Suppressor macrophage treated with lipopolysaccharide for 4 hours (primary cell): ENCODE measurements at regions not wholly inside any gene's neighbourhood (a gene's known extent, or its start where the extent isn't known, plus 50 kb on each side); places are given as distances from the start of the nearest gene placed in this dataset.
"Not testable (repeated sequence)": the region's sequence is repeated elsewhere in the genome, so short reads cannot be mapped to it uniquely, and the experiment has no call there.

Experiments used
- DNase-seq: peaks from one replicate; pipeline ENCODE4 v3.0.0-alpha.2; 2020

DNA sequence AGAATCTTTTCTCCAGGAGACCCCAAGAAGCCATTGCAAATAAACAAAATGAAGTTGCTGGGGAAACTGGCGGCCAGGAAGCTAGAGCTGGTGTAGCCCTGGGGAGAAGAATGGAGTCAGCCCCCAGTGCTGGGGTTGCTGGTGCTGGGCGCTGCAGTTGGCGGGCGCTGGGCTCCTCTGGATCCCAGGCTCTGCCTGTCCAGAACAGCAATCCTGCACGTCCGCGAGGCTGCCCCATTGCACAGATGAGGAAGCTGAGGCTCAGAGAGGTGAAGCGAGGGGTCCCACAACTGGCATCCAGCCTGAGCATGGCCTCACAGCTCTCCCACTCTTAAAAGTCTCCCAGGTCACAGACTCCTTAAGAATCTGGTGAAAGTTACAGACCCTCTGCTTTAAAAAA, 161.1 kb downstream of the OR4M2 start:
- no peak for DNase-seq

DNA sequence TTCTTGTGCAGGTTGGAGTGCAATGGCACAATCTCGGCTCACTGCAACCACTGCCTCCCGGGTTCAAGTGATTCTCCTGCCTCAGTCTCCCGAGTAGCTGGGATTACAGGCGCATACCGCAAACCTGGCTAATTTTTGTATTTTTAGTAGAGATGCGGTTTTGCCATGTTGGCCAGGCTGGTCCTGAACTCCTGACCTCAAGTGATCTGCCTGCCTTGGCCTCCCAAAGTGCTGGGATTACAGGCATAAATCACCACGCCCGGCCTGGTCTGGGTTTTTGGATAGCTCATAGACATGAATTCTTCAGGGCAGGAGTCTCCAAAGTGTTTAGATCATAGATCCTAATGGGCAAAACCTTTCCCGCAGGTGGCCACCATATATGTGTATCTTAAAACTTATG, 162.0 kb downstream of the OR4M2 start:
- not testable (repeated sequence) for DNase-seq

DNA sequence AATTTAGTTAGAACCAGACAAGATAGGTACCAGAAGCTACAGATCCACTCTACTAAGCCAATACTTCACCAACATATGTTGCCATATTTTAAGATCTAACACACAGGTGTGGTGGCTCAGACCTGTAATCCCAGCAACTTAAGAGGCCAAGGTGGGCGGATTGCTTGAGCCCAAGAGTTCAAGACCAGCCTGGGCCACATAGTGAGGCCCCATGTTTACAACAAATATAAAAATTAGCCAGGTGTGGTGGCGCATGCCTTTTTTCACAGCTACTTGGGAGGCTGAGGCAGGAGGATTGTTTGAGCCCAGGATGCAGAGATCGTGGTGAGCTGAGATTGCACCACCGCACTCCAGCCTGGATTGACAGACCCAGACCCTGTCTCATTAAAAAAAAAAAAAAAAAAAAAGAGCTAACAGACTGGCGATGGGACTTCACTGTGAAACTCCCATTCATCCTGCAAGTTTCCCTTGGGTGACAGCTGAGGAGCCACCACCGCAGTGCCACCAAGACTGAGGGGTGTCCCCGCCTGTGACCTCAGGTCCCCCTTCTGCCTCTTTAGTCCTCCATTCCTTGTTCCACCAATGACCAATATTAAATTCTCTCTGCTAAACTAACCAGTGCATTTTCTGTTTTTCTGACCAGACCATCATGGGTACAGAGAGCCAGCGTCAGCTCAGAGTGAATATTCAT, 163.3 kb downstream of the OR4M2 start:
- no peak for DNase-seq

DNA sequence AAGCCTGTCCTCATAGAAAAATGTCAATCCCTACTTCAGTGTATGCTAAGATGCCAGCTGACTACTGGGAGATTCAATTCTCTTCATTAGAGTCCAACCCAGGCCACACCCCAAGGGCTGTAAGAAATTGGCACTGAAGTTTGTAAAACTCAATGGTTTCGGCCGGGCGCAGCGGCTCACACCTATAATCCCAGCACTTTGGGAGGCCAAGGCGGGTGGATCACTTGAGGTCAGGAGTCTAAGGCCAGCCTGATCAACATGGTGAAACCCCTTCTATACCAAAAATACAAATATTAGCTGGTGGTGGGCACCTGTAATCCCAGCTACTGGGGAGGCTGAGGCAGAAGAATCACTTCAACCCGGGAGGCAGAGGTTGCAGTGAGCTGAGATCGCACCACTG, 169.2 kb downstream of the OR4M2 start:
- not testable (repeated sequence) for DNase-seq

DNA sequence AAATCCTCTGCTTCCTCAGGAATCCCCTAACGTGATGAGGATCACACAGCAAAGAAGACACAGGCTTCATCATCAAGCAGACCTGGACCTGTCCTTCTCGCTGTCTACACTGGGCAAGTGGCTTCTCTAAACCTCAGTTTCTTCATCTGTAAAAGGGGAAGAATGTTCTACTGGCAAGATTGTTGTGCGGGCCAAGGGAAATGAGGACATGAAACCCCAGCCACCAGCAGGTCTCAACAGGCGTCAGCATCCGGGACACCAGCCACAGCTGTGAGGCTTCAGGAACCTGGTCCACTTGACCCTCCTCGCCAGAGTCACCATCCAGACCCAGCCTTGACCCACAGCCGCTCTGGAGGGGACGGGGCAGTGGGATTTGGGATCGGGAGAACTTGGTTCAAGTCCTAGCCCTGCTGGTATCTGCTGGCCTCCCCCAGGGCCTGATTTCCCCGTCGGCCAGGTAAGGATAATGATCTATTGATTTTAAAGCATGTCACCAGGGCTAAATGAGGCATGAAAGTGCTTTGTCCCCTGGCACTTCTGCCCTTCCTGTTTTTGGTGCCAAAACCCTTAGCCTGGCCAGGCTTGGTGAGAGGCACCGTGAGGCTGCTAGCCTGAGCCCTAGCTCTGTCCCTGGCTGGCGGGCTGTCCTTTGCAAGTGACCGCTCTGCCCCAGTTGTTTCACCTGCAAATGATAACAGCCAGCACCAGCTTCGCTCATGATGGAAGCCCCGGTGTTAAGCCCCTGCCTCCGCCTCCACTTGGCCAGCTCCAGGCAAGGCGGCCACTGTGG, 170.4 kb downstream of the OR4M2 start:
- DNase-seq: not testable (repeated sequence)

DNA sequence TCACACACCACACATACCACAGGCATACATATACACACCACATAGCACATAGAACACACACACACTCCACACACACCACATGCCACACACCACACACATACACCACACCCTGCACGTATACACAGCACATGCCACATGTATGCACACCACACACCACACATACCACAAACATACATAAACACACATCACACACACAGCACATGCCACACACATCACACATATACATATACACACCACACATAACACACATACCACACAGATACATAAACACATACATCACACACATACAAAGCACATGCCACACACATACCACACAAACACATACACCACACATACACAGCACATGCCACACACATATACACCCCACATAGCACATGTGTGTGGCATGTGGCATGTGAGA, 171.1 kb downstream of the OR4M2 start:
- no peak for DNase-seq

DNA sequence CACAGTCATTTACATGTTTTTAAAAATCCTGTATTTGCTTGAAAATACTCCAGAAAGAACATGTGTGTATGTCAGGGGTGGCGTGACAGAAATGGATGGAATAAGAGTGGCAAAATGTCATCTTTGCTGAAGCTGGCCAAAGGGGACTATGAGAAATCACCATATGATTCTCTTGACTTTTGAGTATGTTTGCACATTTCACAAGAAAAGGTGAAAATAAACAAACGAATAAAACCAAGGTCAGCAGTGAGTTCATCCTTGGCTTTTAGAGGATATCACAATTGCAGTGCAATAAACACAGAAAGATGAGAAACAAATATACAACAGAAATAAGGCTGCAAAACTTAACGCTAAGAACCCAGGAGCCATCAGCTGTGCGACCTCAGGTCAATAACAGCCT, 171.7 kb downstream of the OR4M2 start:
- DNase-seq: not testable (repeated sequence)

DNA sequence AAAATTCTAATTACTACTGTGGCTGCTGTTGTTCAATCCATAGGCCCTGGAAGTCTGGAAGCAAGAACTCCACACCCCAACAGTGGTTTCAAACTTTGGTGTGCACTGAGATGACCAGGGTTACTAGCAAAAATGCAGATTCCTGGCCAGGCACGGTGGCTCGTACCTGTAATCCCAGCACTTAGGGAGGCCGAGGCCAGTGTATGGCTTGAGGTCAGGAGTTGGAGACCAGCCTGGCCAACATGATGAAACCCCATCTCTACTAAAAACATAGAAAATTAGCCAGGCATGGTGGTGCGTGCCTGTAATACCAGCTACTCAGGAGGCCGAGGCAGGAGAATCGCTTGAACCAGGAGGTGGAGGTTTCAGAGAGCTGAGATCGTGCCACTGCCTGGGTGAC, 172.2 kb downstream of the OR4M2 start:
- not testable (repeated sequence) for DNase-seq

DNA sequence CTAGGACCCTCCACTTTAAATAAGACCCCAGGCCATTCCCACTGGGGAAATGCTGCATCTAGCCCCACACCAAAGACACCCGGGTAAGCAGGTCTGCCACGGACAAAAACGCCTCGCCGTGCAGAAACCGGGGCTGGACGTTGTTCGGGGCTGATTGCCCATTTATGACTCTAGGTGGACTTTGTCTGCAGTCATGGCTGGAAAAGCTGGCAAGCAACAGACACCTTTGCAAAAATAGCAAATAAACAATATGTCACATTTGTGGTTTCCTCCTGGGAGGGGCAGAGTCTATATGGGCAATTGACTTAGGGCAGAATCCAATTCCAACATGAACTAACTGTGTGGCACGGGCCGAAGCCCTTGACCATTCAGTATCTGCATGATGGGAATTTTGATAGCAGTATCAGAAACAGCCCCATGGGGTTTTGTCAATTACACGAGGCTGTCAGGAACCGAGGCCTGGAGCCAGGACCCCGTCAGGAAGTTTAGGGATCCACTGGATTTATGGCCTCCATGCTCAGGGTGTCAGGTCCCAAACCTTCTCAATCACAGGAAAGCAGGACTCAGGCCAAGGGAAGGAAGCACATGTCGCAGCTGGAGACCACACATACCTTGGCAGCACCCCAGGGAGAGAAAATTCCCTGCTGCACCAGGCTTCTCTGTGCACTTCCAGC, 172.8 kb downstream of the OR4M2 start:
- DNase-seq: not testable (repeated sequence)

DNA sequence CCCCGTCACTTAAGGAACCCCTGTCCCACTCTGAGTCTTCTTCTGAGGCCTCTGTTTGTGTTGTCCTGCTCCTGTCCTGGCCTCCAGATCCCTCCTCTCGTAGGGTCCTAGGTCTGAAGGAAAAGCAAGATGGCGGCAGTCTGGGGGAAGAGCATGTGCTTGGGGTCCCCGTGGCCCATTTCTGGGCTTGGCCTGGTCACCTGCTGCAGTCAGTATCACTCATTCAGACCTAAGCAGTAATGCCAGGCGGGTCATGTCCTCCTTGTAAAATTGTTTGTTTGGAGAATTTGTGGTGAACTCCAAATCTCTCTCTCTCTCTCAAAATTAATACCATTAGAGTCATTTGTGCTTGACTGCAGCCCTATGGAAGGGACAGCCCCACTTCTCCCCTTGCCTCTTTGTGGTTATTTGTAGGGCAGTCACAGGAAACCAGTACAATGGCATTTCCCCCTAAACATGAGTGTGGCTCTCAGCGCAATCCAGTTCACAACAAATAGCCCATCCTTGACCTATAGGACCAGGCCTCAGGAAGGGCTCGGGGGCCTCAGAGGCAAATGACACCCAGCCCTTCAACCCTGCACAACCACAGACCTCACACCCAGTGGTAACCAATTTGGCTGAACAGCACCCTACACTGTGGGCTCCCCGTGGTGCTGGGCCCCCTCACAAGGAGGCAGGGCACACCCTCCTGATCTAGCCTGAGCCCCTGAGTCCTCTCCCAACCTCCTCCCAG, 173.5 kb downstream of the OR4M2 start:
- peak; percentile 38 for DNase-seq

DNA sequence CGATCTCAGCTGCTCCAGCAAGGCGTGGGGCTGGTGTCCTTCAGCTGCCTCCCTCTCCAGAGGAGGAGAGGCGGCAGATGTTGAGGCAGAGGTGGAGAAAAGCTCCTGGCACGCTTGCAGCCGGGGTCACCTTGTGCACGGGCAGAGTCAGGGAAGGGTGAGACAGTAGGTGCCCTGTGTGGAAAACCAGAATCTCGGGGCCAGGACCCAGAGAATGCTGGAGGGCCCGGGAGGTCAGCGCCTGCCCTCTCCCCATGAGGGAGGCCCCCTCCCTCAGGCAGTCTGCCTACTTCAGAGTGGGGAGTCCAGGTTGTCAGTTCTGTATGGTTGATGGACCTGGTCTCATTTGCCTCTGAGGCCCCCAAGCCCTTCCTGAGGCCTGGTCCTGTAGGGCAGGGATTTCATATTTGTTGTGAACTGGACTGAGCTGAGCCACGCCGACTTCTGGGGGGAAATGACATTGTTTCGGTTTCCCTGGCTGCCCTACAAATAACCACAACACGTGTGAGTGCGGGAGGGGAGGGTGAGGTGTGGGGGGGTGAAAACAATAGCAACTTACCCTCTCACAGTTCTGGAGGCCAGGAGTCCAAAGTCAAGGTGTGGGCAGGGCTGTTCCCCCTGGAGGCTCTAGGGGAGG, 174.2 kb downstream of the OR4M2 start:
- peak; percentile 18 for DNase-seq

DNA sequence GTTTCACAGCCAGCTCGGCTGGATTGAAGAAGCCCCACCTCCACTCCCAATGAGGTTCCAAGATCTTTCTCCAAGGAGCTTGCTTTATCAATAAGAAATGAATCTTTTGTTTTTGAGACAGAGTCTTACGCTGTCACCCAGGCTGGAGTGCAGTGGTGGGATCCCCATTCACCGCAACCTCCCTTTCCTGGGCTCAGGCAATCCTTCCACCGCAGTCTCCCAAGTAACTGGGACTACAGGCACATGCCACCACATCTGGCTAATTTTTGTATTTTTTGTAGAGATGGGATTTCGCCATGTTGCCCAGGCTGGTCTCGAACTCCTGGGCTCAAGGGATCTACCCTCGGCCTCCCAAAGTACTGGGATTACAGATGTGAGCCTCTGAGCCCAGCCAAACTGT, 175.3 kb downstream of the OR4M2 start:
- not testable (repeated sequence) for DNase-seq

DNA sequence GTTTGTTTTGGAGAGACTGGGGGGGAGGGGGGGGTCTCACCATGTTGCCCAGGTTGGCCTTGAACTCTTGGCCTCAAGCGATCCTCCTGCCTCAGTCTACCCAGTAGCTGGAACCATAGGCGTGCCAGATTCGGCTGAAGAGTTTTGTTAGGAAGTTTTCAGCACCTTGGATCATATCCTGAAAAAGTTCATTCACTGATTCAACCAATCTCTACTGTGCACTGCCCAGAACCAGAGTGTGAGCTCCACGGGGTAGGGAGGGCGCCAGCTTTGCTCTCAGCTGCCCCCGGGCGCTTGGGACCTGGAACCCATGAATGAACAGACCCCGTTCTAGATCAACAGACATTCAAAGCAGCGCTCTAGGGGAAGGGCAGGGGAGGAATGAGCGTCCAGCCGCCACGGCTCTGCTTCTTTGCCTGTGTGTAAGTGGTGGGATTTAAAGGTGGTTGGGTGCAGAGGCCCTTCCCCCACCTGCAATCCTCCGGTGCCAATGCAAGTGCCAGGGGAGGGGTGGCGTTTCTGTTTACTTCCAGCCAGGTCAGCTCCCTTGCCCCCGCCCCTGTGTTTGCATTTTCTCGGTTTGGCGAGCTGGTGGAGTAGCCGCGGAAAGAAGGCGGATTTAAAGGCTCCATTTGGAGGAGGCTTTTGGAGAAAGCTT, 176.2 kb downstream of the OR4M2 start:
- not testable (repeated sequence) for DNase-seq

DNA sequence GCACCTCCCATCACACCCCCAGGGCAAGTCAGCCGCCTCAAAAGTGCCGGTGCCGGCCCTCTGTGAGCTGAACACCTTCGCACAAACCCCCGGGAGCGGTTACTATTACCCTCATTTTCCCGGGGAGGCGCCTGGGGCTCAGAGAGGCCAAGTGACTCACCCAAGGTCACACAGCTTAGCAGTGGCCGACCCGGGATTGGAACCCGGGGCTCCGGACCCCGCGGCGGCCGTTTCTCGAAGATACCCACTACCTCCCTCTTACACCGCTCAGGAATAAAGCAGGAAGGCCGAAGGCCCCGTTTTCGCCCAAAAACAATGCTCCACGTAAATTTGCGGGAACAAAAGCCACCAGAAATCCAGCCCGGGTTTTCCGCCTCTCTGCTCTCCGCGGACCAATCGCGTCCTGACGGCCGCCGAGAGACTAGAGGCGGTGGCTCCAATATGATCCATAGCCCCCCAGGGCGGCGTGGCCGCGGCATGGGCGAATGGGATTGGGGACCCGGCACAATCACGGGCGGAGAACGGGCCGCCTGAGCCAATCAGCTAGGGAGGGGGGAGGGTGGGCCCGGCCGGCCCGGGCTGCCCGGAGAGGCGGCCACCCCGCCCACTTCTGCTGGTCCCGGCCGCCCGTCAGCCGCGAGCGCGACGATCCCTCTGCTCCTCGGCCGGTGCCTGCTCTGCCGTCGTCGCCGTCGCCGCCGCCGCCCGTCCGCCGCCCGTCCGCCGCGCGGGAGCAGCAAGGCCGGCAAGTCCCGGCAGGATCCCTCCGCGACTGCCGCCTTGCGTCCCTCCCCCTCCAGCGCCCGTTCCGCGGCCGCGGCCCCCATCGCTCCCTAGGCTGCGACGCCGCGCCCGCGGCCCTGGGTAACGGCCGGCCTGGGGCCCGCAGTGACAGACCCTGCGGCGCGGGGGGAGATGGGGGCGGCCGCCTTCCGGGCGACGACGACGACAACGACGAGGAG, 177.0 kb downstream of the OR4M2 start:
- no peak for DNase-seq

DNA sequence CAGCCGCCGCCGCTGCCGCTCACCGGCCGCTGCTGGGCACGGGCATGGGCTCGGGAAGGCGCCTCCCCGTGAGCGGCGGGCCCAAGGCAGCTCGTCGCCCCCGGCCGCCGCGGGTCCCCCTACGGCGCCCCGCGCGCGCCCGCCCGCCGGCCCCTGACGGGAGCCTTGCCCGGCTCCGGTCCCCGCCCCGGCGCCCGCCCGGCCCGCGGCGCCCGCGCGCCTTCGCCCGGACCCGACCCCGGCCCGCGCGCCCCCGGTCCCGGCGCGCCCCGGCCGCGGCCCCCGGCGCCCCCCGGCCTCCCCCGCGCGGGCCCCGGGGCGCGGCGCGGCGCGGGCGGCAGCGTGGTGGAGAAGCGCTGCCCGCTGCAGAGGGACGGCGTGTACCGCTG, 177.7 kb downstream of the OR4M2 start:
- no peak for DNase-seq

DNA sequence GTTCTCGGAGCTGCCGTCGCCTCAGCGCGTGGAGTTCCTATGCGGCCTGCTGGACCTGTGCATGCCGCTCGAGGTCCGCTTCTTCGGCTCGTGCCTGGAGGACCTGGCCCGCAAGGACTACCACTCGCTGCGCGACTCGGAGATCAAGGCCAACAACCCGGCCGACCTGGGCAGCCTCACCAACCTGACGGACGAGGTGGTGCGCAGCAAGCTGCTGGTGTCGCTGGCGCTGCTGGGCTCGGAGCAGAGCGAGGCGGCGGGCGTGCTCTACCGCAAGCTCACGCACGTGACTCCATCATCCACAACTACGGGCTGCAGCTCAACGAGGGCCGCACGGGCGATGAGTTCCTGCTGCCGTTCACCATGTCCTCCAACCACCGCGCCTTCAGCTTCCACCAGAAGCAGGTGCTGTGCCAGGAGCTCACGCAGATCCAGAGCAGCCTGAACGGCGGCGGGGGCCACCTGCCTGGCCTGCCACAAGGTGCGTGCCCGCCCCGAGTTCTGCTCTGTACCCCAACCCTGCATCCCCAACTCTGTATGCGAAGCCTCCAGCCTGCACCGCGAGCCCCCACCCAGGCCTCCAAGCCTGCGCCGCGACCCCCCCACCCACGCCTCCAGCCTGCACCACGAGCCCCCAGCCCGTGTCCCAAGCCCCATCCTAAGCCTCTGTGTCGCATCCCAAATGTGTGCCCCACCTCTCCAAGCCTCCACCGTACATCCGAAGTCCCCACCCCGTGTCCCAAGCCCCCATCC, 178.2 kb downstream of the OR4M2 start:
- DNase-seq: no peak

DNA sequence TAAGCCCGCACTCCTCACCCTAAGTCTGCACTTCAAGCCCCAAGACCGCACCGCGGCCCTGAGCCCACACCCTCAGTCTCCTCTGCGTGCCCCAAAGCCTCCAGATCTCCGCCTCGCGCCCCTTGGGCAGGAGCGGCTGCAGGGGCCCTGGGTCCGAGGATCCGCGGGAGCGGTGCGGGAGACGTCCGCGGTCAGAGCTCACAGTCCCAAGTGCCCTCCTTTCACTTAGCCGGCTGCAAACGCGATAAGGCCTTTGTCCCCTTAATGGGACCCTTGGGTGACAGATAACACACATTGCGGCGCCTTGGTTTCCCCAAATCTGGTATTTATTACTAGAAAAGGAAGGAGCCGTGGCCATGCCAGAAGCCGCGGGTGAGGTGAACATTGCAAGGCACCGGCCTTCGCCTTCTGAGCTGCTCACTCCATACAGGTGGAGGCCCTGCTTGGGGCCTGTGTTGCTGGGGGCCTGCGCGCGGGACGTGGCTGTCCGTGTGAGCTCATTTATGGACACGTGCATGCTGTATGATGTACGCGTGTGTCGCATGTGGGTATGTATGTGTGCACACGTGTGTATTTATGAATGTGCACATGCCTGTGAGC, 178.9 kb downstream of the OR4M2 start:
- not testable (repeated sequence) for DNase-seq

DNA sequence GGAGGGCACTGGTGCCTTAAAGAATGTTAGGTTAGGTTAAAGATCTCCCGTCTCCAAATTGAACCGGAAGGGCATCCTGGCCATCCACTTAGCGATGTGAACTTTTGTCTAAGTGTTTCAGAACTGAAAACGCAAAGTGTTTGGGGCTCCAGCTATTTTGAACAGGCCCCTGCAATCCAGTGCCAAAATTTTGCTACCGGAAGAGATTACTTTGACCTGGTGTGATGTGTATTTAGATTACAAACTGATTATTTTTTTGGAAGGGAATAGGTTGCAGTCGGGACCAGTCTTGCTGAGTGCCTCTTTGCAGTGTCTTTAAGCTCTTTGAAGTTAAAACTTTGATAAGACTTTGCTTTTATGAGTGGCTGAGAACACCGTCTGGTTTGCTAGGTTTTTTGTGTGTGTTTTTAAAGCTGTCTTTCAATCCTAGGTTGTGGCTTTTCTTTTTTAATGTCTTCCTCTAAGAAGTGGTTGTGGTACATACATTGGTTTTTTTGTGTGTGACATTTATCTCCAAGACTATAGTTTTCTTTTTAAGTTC, 179.6 kb downstream of the OR4M2 start:
- no peak for DNase-seq

DNA sequence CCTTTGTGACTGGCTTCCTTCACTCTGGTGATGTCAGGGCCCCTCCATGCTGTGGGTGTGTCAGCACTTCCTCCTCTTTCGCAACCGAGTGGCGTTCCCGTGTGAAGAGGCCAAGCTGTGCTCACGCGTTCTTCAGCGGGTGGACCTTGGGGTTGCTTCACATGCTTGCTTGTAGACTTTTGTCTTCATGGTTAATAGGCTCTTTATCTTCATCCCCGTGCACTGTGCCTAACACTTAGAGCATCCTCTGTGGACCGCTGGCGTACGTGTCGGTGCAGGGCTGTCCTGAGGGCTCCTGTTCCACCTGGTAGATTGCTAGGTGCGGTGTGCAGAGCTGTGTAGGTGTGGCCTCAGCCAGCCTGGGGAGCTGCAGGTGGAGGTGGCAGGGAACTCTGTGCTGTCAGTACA, 182.3 kb downstream of the OR4M2 start:
- peak; percentile 94 for DNase-seq
